ENCODE measurements at regions not wholly inside any gene's neighbourhood (a gene's known extent, or its start where the extent isn't known, plus 50 kb on each side); places are given as distances from the start of the nearest gene placed in this dataset.

DNA sequence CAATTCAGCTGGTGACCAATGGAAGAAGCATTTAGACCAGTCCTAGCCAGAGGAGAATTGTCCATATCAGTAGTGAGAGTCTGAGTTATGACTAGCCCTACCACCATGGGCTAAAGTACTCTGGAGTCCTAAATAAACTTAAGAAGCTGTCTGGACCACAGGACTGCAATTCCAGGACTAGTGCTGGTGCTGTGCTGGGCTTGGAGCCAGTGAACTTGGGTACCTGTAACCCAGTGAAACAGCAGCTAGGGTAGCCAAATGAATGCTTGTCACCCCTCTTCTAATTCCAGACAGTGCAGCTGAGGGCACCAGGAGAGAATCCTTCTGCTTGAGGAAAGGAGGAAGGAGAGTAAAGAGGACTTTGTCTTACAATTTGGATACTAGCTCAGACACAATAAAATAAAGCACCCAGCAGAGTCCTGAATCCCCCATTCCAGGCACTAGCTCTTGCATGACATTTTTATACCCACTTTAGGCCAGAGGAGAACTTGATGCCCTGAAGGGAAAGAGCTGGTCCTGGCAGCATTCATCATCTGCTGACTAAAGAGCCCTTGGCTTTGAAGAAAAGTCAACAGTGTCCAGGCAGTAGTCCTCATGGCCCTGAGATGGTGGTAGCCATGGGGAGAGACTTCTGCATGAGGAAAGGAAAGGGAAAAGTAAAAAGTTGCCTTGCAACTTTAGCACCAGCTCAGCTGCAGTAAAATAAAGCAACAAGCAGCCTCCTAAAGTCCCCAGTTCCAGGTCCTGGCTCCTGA is 2675.7 kb downstream of the PCDH7 start (continued):
- TF ChIP-seq EP300 (IDR thresholded peaks at IDR 0.05; ENCODE audit: borderline replicate concordance in 1 of 2, low read depth in 2 of 2, low read length in 2 of 2), result no peak
